Stomach (tissue), 4 donors: ENCODE measurements at regions not wholly inside any gene's neighbourhood (a gene's known extent, or its start where the extent isn't known, plus 50 kb on each side); places are given as distances from the start of the nearest gene placed in this dataset.

Source experiments
- EP300 ChIP-seq: sonication (generic); formaldehyde crosslinking; IDR thresholded peaks from one replicate; pipeline ENCODE4 v1.6.1; 2017; ENCODE audit warnings: antibody characterized with exemption
- POLR2A ChIP-seq, 4 donors: fragments of 450-650 bp; IDR thresholded peaks; one replicate each; pipeline ENCODE4 v1.6.1; 2016; ENCODE audit warnings: antibody characterized with exemption in 4 of 4, control low read depth in 2 of 4, mild to moderate bottlenecking in 1 of 4, moderate library complexity in 1 of 4
- TF ChIP-seq, protein P1 (sequence below), 7 experiments: fragments of 450-650 bp in 4 of 7; fragments of 200-600 bp in 3 of 7; sonication (generic) in 3 of 7; IDR thresholded peaks; one replicate each; pipeline ENCODE4 v1.5.1; 2016 to 2019; ENCODE audit warnings: antibody characterized with exemption in 7 of 7, control low read depth in 2 of 7, mild to moderate bottlenecking in 1 of 7

DNA sequence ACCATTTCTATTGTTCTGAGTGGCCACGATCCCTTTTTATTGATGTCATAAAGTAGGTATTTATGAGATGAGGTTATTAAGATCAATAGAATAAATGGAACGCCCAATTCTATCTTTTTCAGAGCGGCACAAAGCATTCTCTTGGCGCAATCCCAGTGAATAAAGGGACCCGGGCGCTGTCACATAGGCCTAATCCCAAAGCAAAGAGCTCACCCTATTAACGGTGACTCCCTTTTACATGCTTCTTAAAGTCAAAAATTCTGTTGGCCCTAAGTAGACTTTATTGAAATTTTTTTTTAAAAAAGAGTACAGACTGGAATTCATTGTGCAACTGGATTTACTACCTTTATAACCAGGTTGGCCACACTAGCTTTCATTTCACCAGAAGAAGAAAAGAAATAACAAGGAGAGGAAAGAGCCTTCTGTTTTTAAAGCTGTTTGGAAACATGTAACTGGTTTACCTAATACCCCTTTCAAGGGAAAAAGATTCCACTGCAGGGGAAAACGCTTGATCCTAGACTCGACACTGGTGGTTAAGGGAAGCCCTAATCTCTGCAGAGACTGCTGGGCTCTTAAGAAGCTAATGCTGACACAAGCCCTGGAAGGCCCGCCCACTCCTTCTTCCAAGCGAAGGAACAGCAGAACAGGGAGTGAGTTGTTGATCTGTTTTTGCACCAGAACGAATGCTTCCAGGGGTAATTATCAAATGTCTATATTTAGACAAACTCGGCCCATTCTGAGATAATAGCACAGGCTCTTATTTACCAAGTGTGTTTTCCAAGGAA is 381.2 kb downstream of the BCL11B start:
- TF ChIP-seq POLR2A (IDR thresholded peaks at IDR 0.05) (no peak), EP300 (no peak)
- TF ChIP-seq, protein P1, sequence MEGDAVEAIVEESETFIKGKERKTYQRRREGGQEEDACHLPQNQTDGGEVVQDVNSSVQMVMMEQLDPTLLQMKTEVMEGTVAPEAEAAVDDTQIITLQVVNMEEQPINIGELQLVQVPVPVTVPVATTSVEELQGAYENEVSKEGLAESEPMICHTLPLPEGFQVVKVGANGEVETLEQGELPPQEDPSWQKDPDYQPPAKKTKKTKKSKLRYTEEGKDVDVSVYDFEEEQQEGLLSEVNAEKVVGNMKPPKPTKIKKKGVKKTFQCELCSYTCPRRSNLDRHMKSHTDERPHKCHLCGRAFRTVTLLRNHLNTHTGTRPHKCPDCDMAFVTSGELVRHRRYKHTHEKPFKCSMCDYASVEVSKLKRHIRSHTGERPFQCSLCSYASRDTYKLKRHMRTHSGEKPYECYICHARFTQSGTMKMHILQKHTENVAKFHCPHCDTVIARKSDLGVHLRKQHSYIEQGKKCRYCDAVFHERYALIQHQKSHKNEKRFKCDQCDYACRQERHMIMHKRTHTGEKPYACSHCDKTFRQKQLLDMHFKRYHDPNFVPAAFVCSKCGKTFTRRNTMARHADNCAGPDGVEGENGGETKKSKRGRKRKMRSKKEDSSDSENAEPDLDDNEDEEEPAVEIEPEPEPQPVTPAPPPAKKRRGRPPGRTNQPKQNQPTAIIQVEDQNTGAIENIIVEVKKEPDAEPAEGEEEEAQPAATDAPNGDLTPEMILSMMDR (IDR thresholded peaks at IDR 0.05), result no peak
